ENCODE measurements at regions not wholly inside any gene's neighbourhood (a gene's known extent, or its start where the extent isn't known, plus 50 kb on each side); places are given as distances from the start of the nearest gene placed in this dataset.

DNA sequence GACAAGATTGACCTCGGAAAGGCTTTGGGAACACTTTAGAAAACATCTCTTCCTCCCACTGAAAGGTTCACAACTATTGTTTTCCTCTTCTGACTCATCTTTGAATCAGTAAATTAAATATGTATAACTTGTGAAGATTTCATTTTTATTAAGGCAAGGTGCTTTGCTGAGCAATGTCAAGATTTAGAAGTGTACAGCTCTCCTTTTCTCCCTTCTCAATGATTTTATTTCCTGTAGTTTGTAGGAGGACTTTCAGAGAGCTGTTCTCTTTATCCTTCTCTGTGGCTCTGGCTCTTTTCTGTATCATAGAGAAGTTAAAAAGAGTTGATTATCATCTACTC, 594.2 kb downstream of the METTL15 start:
- H3K27me3 ChIP-seq (replicated peaks; ENCODE audit: control insufficient read depth, insufficient read depth, low read length), result no peaks in the 10 kb centered on the region
- H3K9ac ChIP-seq (ENCODE audit: low read length), result no peak overlapping the region
- no peak for DNase-seq (ENCODE audit: low read depth)
- no peaks in the 10 kb centered on the region for H3K36me3 ChIP-seq (ENCODE audit: control insufficient read depth, insufficient read depth, low read length, severe bottlenecking)
- no peaks in the 10 kb centered on the region for H3K9me3 ChIP-seq (ENCODE audit: control insufficient read depth, low read length)
- H3K4me1 ChIP-seq (ENCODE audit: control insufficient read depth, insufficient read depth, low read length), result peaks cover 2% of the 10 kb centered on the region
- H3K4me3 ChIP-seq (ENCODE audit: low read length), result no peak overlapping the region

DNA sequence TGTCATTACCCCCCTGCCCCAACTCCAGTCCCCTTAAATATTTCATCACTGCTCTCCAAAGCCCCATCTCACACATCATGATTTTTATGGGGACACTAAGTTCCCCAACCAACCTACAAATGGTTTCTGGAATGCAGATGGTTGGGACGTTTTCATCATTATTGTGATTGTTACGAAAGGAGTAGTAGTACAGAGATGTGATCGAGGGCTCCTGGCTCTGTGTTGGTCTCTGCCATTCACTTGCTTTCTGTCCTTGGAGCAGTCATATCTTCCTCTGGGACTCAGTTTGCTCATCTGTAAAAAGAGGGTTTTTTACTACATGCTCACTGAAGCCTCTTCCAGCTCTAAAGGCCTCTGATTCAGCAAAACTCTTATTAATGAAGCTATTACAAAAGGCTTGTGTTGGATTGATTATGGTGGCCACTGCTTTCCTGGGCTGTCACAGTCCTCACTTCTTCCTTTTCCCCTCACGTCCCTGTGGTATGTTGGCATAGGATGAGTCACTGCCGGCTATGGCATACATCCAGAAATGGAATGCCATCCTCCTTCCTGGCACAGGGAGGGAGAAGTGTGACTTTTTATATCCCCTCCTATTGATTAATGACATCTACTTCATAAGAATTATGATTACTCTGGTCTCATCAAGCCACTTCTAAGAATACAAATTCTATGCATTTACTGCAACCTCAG, 593.7 kb downstream of the METTL15 start:
- no peak overlapping the region for H3K9ac ChIP-seq (ENCODE audit: low read length)
- H3K36me3 ChIP-seq (ENCODE audit: control insufficient read depth, insufficient read depth, low read length, severe bottlenecking), result no peaks in the 10 kb centered on the region
- H3K4me3 ChIP-seq (ENCODE audit: low read length), result no peak overlapping the region
- H3K27me3 ChIP-seq (replicated peaks; ENCODE audit: control insufficient read depth, insufficient read depth, low read length), result no peaks in the 10 kb centered on the region
- H3K9me3 ChIP-seq (ENCODE audit: control insufficient read depth, low read length), result no peaks in the 10 kb centered on the region
- peaks cover 3% of the 10 kb centered on the region for H3K4me1 ChIP-seq (ENCODE audit: control insufficient read depth, insufficient read depth, low read length)
- DNase-seq (ENCODE audit: low read depth), result no peak

DNA sequence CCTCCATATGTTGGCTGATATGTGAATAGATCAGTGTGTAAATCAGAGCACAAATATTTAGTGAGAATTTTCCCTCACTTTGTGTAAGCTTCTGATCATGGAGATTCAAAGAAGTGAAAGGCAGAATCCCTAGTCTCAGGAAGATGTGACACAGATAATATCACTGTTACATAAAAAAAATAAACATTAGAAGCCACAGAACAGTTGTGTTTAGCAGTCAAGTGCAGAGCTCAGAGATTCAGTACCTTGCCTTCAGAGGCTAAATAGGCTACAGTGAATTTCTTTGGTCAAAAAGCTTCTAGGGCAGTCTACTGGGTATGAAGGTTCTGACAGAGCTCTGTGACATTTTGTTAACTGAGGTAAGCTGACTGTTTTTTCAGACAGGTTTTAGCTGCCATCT, 591.5 kb downstream of the METTL15 start:
- no peak for DNase-seq (ENCODE audit: low read depth)
- Histone ChIP-seq H3K4me1 (ENCODE audit: control insufficient read depth, insufficient read depth, low read length) (peaks cover 3% of the 10 kb centered on the region), H3K9me3 (ENCODE audit: control insufficient read depth, low read length) (no peaks in the 10 kb centered on the region), H3K9ac (ENCODE audit: low read length) (no peak overlapping the region), H3K27me3 (replicated peaks; ENCODE audit: control insufficient read depth, insufficient read depth, low read length) (no peaks in the 10 kb centered on the region), H3K36me3 (ENCODE audit: control insufficient read depth, insufficient read depth, low read length, severe bottlenecking) (no peaks in the 10 kb centered on the region), H3K4me3 (ENCODE audit: low read length) (no peak overlapping the region)

DNA sequence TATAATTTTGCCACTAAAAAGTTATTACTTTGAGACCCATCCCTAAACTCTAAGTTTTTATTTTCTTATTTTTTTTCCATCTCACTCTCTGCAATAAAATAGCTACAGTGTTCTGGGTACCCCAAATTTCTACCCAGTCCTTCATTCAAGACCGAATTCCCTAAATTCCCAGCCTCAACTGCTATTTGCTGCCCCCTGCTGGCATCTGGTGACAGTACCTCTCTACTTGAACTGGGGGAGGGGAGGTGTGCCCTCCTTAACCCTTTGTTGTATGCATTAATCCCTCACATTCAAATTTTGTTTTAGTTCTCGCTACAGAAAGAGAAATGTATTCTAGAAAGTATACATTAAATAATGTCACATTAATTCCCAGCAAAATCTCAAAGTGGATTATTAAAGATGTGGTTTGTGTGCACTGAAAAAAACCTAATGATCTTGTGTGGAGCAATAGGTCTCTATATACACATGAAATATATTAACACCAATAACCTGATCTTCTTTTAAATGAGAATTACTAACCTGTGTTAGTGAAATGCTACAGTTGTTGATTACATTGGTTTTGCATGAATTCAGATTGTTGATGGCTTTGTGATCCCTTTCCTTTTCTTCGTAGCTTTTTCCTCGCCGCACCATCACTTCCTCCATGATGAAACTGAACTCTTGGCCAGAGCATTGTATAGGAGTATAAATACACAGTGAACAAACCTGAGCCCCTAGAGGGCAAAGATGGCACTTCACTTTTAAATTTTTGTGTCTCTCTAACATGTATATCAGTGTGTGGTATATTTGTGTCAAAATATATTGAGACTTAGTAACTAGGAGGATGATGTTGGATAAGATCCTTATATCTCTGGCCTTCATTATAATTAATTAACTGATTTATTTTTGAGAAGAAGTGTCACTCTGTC, 590.0 kb downstream of the METTL15 start:
- Histone ChIP-seq H3K36me3 (ENCODE audit: control insufficient read depth, insufficient read depth, low read length, severe bottlenecking) (no peaks in the 10 kb centered on the region), H3K4me3 (ENCODE audit: low read length) (no peak overlapping the region), H3K4me1 (ENCODE audit: control insufficient read depth, insufficient read depth, low read length) (peaks cover 3% of the 10 kb centered on the region), H3K9ac (ENCODE audit: low read length) (no peak overlapping the region), H3K27me3 (replicated peaks; ENCODE audit: control insufficient read depth, insufficient read depth, low read length) (no peaks in the 10 kb centered on the region), H3K9me3 (ENCODE audit: control insufficient read depth, low read length) (no peaks in the 10 kb centered on the region)
- peak; percentile 86 for DNase-seq (ENCODE audit: low read depth)

DNA sequence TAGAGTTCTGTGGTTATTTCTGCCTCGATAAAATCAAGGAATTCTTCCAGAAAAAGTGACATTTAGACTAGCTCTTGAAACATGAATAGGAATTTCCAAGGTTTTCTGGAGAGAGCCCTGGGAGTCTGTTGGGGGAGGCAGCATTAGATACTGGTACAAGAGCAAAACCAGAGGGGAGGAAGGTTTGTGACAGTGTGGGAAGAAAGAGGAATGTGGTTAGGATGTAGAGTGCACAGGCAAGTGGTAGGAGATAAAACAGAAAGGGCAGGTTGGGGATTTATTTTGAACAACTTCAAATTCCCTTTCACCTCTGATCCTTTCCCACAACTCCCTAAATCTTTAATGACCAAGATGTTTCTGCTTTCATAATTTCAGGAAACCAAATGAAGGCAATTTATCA, 588.4 kb downstream of the METTL15 start:
- H3K36me3 ChIP-seq (ENCODE audit: control insufficient read depth, insufficient read depth, low read length, severe bottlenecking), result no peaks in the 10 kb centered on the region
- no peak overlapping the region for H3K4me3 ChIP-seq (ENCODE audit: low read length)
- no peak overlapping the region for H3K9ac ChIP-seq (ENCODE audit: low read length)
- peaks cover 3% of the 10 kb centered on the region for H3K4me1 ChIP-seq (ENCODE audit: control insufficient read depth, insufficient read depth, low read length)
- no peak for DNase-seq (ENCODE audit: low read depth)
- H3K9me3 ChIP-seq (ENCODE audit: control insufficient read depth, low read length), result no peaks in the 10 kb centered on the region
- H3K27me3 ChIP-seq (replicated peaks; ENCODE audit: control insufficient read depth, insufficient read depth, low read length), result no peaks in the 10 kb centered on the region

DNA sequence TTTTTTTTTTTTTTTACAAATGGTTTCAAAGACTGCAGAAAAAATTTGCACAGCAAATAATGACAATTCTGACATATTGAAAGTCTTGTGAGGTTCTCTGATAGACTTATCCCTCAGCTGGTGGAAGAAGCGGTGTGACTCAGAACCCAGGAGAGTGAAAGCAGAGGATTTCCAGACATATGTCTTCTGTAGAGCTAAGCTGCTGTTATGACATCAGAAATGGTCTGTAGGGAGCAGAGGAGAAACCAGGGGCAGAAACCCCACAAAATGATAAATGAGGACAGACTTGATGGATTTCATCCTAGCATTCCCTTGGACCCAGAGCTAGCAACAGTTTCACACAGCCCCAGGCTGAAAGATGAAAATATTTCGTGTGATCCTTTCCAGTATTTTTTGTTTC, 582.6 kb downstream of the METTL15 start:
- Histone ChIP-seq H3K4me1 (ENCODE audit: control insufficient read depth, insufficient read depth, low read length) (no peaks in the 10 kb centered on the region), H3K9ac (ENCODE audit: low read length) (no peak overlapping the region), H3K9me3 (ENCODE audit: control insufficient read depth, low read length) (no peaks in the 10 kb centered on the region), H3K4me3 (ENCODE audit: low read length) (no peak overlapping the region), H3K36me3 (ENCODE audit: control insufficient read depth, insufficient read depth, low read length, severe bottlenecking) (no peaks in the 10 kb centered on the region), H3K27me3 (replicated peaks; ENCODE audit: control insufficient read depth, insufficient read depth, low read length) (no peaks in the 10 kb centered on the region)
- peak; percentile 55 for DNase-seq (ENCODE audit: low read depth)

DNA sequence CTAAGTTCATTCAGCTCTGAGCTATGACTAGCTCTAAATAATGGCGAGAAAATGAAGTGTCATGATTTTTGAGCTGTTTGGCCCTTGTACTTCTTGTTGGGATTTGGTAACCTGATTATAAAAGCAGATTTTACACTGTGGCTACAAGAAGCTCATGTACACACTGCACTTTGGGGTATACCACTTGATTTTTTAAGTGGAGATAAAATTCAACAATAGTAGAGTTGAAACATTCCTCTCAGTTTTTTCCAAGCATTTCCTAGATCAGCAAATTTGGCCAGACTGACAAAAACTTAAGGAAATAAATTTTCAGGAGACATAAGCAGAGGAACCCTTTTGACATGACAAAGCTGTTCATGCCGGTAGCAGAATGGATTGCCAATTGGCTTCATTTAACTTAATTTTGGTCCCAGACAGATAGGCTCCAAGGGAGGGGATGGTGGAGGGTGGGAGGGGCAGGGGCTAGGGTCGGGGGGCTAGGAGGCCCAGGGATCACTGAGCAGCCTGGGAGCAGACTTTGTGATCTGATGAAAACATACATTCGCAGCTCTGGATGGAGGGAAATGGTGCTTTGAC, 575.9 kb downstream of the METTL15 start:
- Histone ChIP-seq H3K4me3 (ENCODE audit: low read length) (no peak overlapping the region), H3K27me3 (replicated peaks; ENCODE audit: control insufficient read depth, insufficient read depth, low read length) (no peaks in the 10 kb centered on the region), H3K4me1 (ENCODE audit: control insufficient read depth, insufficient read depth, low read length) (peaks cover 14% of the 10 kb centered on the region), H3K36me3 (ENCODE audit: control insufficient read depth, insufficient read depth, low read length, severe bottlenecking) (no peaks in the 10 kb centered on the region), H3K9me3 (ENCODE audit: control insufficient read depth, low read length) (no peaks in the 10 kb centered on the region), H3K9ac (ENCODE audit: low read length) (no peak overlapping the region)
- DNase-seq (ENCODE audit: low read depth), result no peak

DNA sequence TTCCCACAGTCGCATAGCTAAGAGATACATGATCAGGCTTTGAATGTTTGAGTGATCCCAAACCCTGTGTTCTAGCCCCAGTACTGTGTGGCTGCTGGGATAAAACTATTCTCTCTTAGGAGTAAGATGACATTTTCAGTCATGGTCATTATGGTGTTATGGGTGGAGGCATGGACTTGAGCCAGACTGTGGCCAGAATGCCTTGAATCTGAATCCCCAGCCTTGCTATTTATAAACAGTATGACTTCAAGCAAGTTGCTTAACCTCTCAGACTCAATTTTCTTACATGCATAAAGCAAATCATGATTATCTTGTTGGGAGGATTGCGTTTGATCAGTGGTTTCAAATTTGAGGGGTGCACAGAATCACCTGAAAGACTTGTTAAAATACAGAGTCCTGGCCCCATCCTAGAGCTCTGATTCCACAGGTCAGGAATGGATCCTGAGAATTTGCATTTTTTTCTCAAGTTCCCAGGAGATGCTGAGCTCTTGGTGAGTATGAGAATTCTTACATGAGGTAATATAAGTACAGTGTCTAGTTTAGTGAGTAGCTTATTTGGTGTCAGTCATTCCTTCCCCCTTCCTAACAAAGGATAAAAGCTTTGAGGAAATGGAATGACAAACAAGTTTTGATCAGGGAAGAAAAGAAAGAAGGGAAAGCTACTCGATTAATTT, 571.7 kb downstream of the METTL15 start:
- H3K9me3 ChIP-seq (ENCODE audit: control insufficient read depth, low read length), result no peaks in the 10 kb centered on the region
- peak; percentile 92 for DNase-seq (ENCODE audit: low read depth)
- no peak overlapping the region for H3K4me3 ChIP-seq (ENCODE audit: low read length)
- peaks cover 15% of the 10 kb centered on the region for H3K4me1 ChIP-seq (ENCODE audit: control insufficient read depth, insufficient read depth, low read length)
- no peaks in the 10 kb centered on the region for H3K27me3 ChIP-seq (replicated peaks; ENCODE audit: control insufficient read depth, insufficient read depth, low read length)
- no peaks in the 10 kb centered on the region for H3K36me3 ChIP-seq (ENCODE audit: control insufficient read depth, insufficient read depth, low read length, severe bottlenecking)
- no peak overlapping the region for H3K9ac ChIP-seq (ENCODE audit: low read length)

DNA sequence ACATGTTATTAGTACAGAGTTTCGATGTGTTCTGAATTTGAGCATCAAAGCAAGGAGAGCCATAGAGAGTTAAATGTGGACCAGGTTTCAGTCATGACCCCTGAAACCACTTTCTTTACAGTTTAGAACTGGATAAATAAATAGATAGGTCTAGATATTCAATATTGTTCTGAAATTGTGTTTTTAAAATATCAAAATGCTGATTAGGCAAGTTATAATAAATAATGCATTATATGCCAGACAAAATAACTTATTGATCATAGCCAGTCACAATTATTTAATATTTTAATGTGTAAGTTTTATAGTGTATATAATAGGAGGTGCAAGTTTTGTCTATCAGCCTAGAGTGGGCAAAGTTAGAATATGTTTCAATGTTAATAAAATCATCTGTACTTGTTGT, 569.5 kb downstream of the METTL15 start:
- Histone ChIP-seq H3K9ac (ENCODE audit: low read length) (no peak overlapping the region), H3K36me3 (ENCODE audit: control insufficient read depth, insufficient read depth, low read length, severe bottlenecking) (no peaks in the 10 kb centered on the region), H3K4me1 (ENCODE audit: control insufficient read depth, insufficient read depth, low read length) (peaks cover 23% of the 10 kb centered on the region), H3K4me3 (ENCODE audit: low read length) (no peak overlapping the region), H3K27me3 (replicated peaks; ENCODE audit: control insufficient read depth, insufficient read depth, low read length) (no peaks in the 10 kb centered on the region), H3K9me3 (ENCODE audit: control insufficient read depth, low read length) (no peaks in the 10 kb centered on the region)
- no peak for DNase-seq (ENCODE audit: low read depth)

DNA sequence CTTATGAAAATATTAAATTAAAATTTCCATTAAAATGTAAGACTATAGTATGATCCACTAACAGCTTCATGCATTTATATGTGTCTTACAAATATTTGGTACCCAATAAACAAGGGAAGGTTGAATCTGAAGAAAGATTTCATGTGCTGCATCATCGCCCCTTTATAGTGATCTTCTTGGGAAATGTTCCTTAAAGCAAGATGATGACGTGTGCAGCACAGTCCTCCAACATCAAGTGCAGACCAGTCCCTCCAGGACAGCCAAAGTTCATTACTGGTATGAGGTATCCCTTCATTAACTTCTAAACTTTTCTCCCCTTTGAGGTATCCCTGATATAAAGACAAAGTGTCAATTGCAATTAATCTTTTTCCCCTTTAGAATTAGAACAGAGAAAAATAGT, 567.0 kb downstream of the METTL15 start:
- H3K27me3 ChIP-seq (replicated peaks; ENCODE audit: control insufficient read depth, insufficient read depth, low read length), result no peaks in the 10 kb centered on the region
- H3K9ac ChIP-seq (ENCODE audit: low read length), result no peak overlapping the region
- no peaks in the 10 kb centered on the region for H3K9me3 ChIP-seq (ENCODE audit: control insufficient read depth, low read length)
- DNase-seq (ENCODE audit: low read depth), result peak; percentile 36
- H3K4me3 ChIP-seq (ENCODE audit: low read length), result no peak overlapping the region
- peaks cover 20% of the 10 kb centered on the region for H3K4me1 ChIP-seq (ENCODE audit: control insufficient read depth, insufficient read depth, low read length)
- H3K36me3 ChIP-seq (ENCODE audit: control insufficient read depth, insufficient read depth, low read length, severe bottlenecking), result no peaks in the 10 kb centered on the region

DNA sequence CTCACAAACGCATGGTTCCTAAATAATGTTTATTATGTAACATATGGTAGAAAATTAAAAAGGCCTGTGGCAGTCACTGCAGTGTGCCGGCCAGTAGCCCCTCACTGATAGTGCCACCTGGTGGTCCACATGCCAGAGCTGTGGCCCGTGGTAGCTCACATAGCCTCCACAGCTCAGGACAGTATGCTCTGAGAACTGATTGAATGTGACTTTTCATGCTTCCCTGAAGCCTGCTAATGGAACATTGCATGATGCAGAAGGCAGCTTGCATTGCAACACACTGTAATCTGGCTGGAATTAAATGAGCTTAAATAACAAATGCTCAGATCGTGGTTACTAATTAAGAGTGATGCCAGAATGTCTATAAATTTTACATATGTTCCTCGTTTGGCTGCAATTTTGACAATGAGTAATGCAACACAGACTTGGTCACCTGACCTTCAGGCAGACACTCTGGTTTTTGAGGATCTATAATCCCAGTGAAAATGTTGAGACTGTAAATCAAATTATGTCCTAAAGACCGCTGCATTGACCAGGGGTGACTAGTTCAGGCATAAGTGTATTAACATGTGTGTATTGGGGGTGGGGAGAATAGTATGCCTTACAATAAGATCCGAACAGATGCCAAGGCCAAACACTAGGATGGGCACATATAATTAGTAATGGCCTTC, 566.4 kb downstream of the METTL15 start:
- H3K9ac ChIP-seq (ENCODE audit: low read length), result no peak overlapping the region
- no peaks in the 10 kb centered on the region for H3K36me3 ChIP-seq (ENCODE audit: control insufficient read depth, insufficient read depth, low read length, severe bottlenecking)
- H3K4me3 ChIP-seq (ENCODE audit: low read length), result no peak overlapping the region
- H3K9me3 ChIP-seq (ENCODE audit: control insufficient read depth, low read length), result no peaks in the 10 kb centered on the region
- no peaks in the 10 kb centered on the region for H3K27me3 ChIP-seq (replicated peaks; ENCODE audit: control insufficient read depth, insufficient read depth, low read length)
- peak; percentile 95 for DNase-seq (ENCODE audit: low read depth)
- H3K4me1 ChIP-seq (ENCODE audit: control insufficient read depth, insufficient read depth, low read length), result peaks cover 14% of the 10 kb centered on the region
